GM12872 (cell line): ENCODE measurements at regions not wholly inside any gene's neighbourhood (a gene's known extent, or its start where the extent isn't known, plus 50 kb on each side); places are given as distances from the start of the nearest gene placed in this dataset.

Experiments
- TF ChIP-seq, protein P1 (sequence below): IDR thresholded peaks from 3 replicates; pipeline ENCODE4 v1.5.1; 2011; ENCODE audit warnings: low read depth, mild to moderate bottlenecking, low read length, moderate library complexity; ENCODE audit not compliant: insufficient read depth

GRCh38 chr4:65954416-65954815 lies 284.1 kb upstream of the EPHA5 start:
- TF ChIP-seq, protein P1, sequence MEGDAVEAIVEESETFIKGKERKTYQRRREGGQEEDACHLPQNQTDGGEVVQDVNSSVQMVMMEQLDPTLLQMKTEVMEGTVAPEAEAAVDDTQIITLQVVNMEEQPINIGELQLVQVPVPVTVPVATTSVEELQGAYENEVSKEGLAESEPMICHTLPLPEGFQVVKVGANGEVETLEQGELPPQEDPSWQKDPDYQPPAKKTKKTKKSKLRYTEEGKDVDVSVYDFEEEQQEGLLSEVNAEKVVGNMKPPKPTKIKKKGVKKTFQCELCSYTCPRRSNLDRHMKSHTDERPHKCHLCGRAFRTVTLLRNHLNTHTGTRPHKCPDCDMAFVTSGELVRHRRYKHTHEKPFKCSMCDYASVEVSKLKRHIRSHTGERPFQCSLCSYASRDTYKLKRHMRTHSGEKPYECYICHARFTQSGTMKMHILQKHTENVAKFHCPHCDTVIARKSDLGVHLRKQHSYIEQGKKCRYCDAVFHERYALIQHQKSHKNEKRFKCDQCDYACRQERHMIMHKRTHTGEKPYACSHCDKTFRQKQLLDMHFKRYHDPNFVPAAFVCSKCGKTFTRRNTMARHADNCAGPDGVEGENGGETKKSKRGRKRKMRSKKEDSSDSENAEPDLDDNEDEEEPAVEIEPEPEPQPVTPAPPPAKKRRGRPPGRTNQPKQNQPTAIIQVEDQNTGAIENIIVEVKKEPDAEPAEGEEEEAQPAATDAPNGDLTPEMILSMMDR, result no peak

GRCh38 chr4:65951177-65951576 lies 280.9 kb upstream of the EPHA5 start:
- TF ChIP-seq, protein P1, result no peak

DNA sequence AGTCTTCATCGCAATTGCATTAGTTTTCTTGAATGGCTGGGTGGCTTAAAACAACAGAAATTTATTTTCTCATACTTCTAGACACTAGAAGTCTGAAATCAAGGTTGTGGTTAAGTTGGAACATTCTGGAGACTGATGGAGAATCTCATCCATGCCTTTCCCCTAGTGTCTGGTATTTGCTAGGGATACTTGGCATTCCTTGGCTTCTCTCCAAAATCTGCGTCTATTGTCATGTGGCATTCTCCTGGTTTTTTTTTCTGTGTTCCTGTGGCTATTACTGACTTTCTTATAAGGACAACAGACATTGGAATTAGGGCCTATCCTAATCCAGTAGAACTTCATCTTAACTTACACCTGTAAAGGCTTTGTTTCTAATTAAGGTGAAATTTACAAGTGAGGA lies 272.8 kb upstream of the EPHA5 start:
- TF ChIP-seq, protein P1, result no peak

DNA sequence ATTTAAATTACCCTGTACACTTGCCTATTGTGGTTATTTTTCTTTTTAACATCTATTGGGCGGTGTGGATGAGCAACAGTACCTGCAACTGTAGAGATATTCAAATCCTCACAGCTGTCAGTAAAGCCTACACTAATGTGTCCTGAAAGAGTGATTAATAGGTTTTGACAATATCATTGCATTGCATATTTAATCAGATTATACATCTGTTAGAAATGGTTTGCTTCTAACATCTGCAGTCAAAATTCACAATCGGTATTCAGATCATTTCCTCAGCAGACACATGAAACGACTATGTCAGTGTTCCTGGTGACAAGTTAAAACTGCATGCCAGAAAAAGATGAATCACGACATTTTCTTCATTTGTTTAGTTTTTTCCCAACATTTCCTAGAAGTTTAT lies 254.6 kb upstream of the EPHA5 start:
- TF ChIP-seq, protein P1, result no peak

- TF ChIP-seq, protein P1, result no peak
These were observed 253.3 kb upstream of the EPHA5 start for GRCh38 chr4:65923616-65924015.

GRCh38 chr4:65921180-65921579 lies 250.9 kb upstream of the EPHA5 start:
- TF ChIP-seq, protein P1, result no peak

- TF ChIP-seq, protein P1, result no peak
These were observed 248.6 kb upstream of the EPHA5 start for GRCh38 chr4:65918872-65919271.

DNA sequence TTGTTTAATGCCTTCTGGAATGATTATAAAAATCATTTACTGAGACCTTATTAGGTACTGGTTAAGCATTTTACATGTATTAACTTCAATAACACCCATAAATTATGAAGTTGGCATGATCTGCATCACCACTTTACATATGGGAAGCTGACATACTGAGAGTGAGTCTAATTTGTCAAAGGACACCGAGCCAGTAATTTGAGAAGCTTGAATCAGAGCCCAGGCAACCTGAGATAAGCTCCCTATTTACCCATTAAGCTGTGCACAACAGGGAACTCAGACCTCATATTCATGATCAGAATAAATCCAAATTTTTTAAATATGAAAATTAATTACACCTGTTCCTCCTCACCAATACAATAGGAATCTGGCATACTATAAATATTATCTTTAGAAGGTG lies 247.9 kb upstream of the EPHA5 start:
- TF ChIP-seq, protein P1, result no peak
